Keratinocyte (primary cell): ENCODE measurements at regions not wholly inside any gene's neighbourhood (a gene's known extent, or its start where the extent isn't known, plus 50 kb on each side); places are given as distances from the start of the nearest gene placed in this dataset.

Experiments used
- CTCF ChIP-seq, 3 experiments: IDR thresholded peaks in 1 of 3; conservative IDR thresholded peaks in 1 of 3; optimal IDR thresholded peaks in 1 of 3; 2 replicates in 2 of 3; 3 replicates in 1 of 3; pipeline versions ENCODE3 to v1.5.1; 2011; ENCODE audit warnings: low read length in 3 of 3, mild to moderate bottlenecking in 3 of 3, moderate library complexity in 2 of 3, control low read depth in 1 of 3, inconsistent platforms in 1 of 3; ENCODE audit not compliant: insufficient read depth in 2 of 3; ENCODE audit errors: extremely low read depth in 1 of 3
- EZH2 ChIP-seq: IDR thresholded peaks from one replicate; pipeline ENCODE4 v1.6.1; 2012; ENCODE audit warnings: inconsistent platforms, mild to moderate bottlenecking, low read length, moderate library complexity

- TF ChIP-seq CTCF (optimal IDR thresholded peaks at IDR 0.05 in 1 of 3, IDR thresholded peaks at IDR 0.05 in 1 of 3, conservative IDR thresholded peaks at IDR 0.05 in 1 of 3; ENCODE audit: extremely low read depth in 1 of 3, insufficient read depth in 2 of 3, low read length in 3 of 3) (no peak), EZH2 (no peak)
These were observed 109.2 kb downstream of the FAM76B start for GRCh38 chr11:95680169-95680929.
